HCT116 (cell line): ENCODE measurements at regions not wholly inside any gene's neighbourhood (a gene's known extent, or its start where the extent isn't known, plus 50 kb on each side); places are given as distances from the start of the nearest gene placed in this dataset.

Source experiments
- ATAC-seq: fragments of 200-7000 bp; cut with Tn5 transposase; 2 replicates; pipeline ENCODE4 v1.9.1; 2020; ENCODE audit warnings: mild to moderate bottlenecking, moderate library complexity
- BruUV-seq: library from RNA; stranded (reverse); fragments of 400-500 nt; replicated peaks from 2 replicates; lab custom pipeline; 2021; lab: Mats Ljungman, UMichigan
- CTCF ChIA-PET: fragments of 300-600 bp; sonication (Branson Sonifier 250); formaldehyde crosslinking; loops from one replicate; lab custom pipeline; 2021; ENCODE audit warnings: antibody characterized with exemption; lab: Charles Lee
- POLR2A ChIA-PET: fragments of 300-600, 350-600 bp; sonication (Branson Sonifier 250); formaldehyde crosslinking; loops from one replicate; lab custom pipeline; 2021; ENCODE audit warnings: antibody characterized with exemption; lab: Charles Lee
- RAD21 ChIA-PET, 2 experiments: fragments of 300-600 bp; sonication (Branson Sonifier 250); formaldehyde crosslinking; loops; one replicate each; lab custom pipeline; 2023; ENCODE audit warnings: low total read pairs in 2 of 2; ENCODE audit not compliant: uncharacterized antibody in 2 of 2, unreplicated experiment in 2 of 2, low non-redundant PET in 1 of 2; lab: Charles Lee
- DNase-seq: peaks from one replicate; pipeline ENCODE4 v3.0.0-alpha.2; 2010; ENCODE audit warnings: low read depth, low spot score
- H2AFZ ChIP-seq: fragments of 200-600 bp; shearing (Covaris generic), sonication (generic); 2 replicates; pipeline ENCODE4 v1.6.1; 2017; ENCODE audit warnings: low read depth, mixed run types, mixed read lengths, antibody characterized with exemption, low read length; ENCODE audit not compliant: poor library complexity, severe bottlenecking
- H3K27ac ChIP-seq: 2 replicates; pipeline ENCODE4 v1.5.1; 2012; ENCODE audit warnings: low read depth, low read length
- H3K27me3 ChIP-seq: fragments of 200-600 bp; sonication (generic); 2 replicates; pipeline ENCODE4 v1.6.1; 2016; ENCODE audit warnings: mixed run types, low read length, mixed read lengths; ENCODE audit not compliant: insufficient read depth
- H3K36me3 ChIP-seq, 2 experiments: fragments of 200-500 bp in 1 of 2; fragments of 200-600 bp in 1 of 2; sonication (Bioruptor generic) in 1 of 2; sonication (generic) in 1 of 2; 2 replicates each; pipeline versions ENCODE4 v1.5.1 to v1.6.1; 2014 to 2016; ENCODE audit warnings: low read length in 2 of 2, inconsistent platforms in 1 of 2, mixed read lengths in 1 of 2, mixed run types in 1 of 2; ENCODE audit not compliant: insufficient read depth in 2 of 2, control insufficient read depth in 1 of 2
- H3K4me1 ChIP-seq, 2 experiments: fragments of 200-600 bp in 1 of 2; sonication (generic) in 1 of 2; 2 replicates each; pipeline versions ENCODE4 v1.5.1 to v1.6.1; 2012 to 2017; ENCODE audit warnings: low read length in 2 of 2, inconsistent platforms in 1 of 2, mild to moderate bottlenecking in 1 of 2, mixed read lengths in 1 of 2, mixed run types in 1 of 2, moderate library complexity in 1 of 2; ENCODE audit not compliant: insufficient read depth in 2 of 2, control insufficient read depth in 1 of 2
- H3K4me2 ChIP-seq: fragments of 200-600 bp; sonication (generic); 2 replicates; pipeline ENCODE4 v1.6.1; 2017; ENCODE audit warnings: mixed run types, low read length, mixed read lengths
- H3K4me3 ChIP-seq, 2 experiments: fragments of 200-600 bp in 1 of 2; sonication (generic) in 1 of 2; replicated peaks in 1 of 2; 2 replicates each; pipeline ENCODE4 v1.5.1; 2011 to 2016; ENCODE audit warnings: low read length in 2 of 2, control low read depth in 1 of 2, low read depth in 1 of 2, mild to moderate bottlenecking in 1 of 2, mixed read lengths in 1 of 2, mixed run types in 1 of 2
- H3K79me2 ChIP-seq: fragments of 200-600 bp; sonication (generic); 2 replicates; pipeline ENCODE4 v1.6.1; 2017; ENCODE audit warnings: mild to moderate bottlenecking, mixed run types, low read length, moderate library complexity, mixed read lengths; ENCODE audit not compliant: insufficient read depth
- H3K9ac ChIP-seq: fragments of 200-600 bp; sonication (generic); 2 replicates; pipeline ENCODE4 v1.6.1; 2016; ENCODE audit warnings: low read length, mixed read lengths
- H3K9me2 ChIP-seq: fragments of 200-600 bp; sonication (generic), shearing (Covaris generic); 2 replicates; pipeline ENCODE4 v1.6.1; 2017; ENCODE audit warnings: mixed run types, mild to moderate bottlenecking, moderate library complexity; ENCODE audit not compliant: insufficient read depth
- H3K9me3 ChIP-seq, 2 experiments: fragments of 200-500 bp in 1 of 2; fragments of 200-600 bp in 1 of 2; sonication (Bioruptor generic) in 1 of 2; sonication (generic) in 1 of 2; 2 replicates each; pipeline ENCODE4 v1.6.1; 2014 to 2017; ENCODE audit warnings: low read length in 2 of 2, mixed read lengths in 2 of 2, inconsistent platforms in 1 of 2, low read depth in 1 of 2, mild to moderate bottlenecking in 1 of 2, mixed run types in 1 of 2, moderate library complexity in 1 of 2; ENCODE audit not compliant: control insufficient read depth in 1 of 2, insufficient read depth in 1 of 2
- H4K20me1 ChIP-seq: fragments of 200-600 bp; sonication (generic), shearing (Covaris generic); 2 replicates; pipeline ENCODE4 v1.6.1; 2017; ENCODE audit warnings: mixed run types, mild to moderate bottlenecking, moderate library complexity; ENCODE audit not compliant: insufficient read depth
- ATF3 ChIP-seq: IDR thresholded peaks from 2 replicates; pipeline ENCODE4 v1.6.1; 2012
- CBX3 ChIP-seq: IDR thresholded peaks from 2 replicates; pipeline ENCODE4 v1.6.1; 2012; ENCODE audit warnings: low read depth
- CEBPB ChIP-seq: IDR thresholded peaks from 2 replicates; pipeline ENCODE4 v1.6.1; 2012; ENCODE audit warnings: low read depth
- CTCF ChIP-seq, 3 experiments: fragments of 200-600 bp in 1 of 3; sonication (generic) in 1 of 3; IDR thresholded peaks in 2 of 3; conservative IDR thresholded peaks in 1 of 3; 2 replicates each; pipeline ENCODE4 v1.5.1; 2012 to 2017; ENCODE audit warnings: low read depth in 2 of 3, low read length in 2 of 3, antibody characterized with exemption in 1 of 3, borderline replicate concordance in 1 of 3, control low read depth in 1 of 3, mild to moderate bottlenecking in 1 of 3, mixed read lengths in 1 of 3, mixed run types in 1 of 3, moderate library complexity in 1 of 3; ENCODE audit not compliant: insufficient read depth in 1 of 3
- EGR1 ChIP-seq: IDR thresholded peaks from 2 replicates; pipeline ENCODE4 v1.6.1; 2012; ENCODE audit warnings: low read depth
- ELF1 ChIP-seq: IDR thresholded peaks from 2 replicates; pipeline ENCODE4 v1.6.1; 2012; ENCODE audit warnings: low read depth, borderline replicate concordance
- EZH2phosphoT487 ChIP-seq: fragments of 200-600 bp; IDR thresholded peaks from 2 replicates; pipeline ENCODE4 v1.6.1; 2018; ENCODE audit warnings: antibody characterized with exemption, borderline replicate concordance
- FOSL1 ChIP-seq: IDR thresholded peaks from 2 replicates; pipeline ENCODE4 v1.6.1; 2012; ENCODE audit warnings: low read depth
- JUND ChIP-seq: IDR thresholded peaks from 2 replicates; pipeline ENCODE4 v1.6.1; 2012
- MAX ChIP-seq: IDR thresholded peaks from 2 replicates; pipeline ENCODE4 v1.6.1; 2012
- POLR2AphosphoS5 ChIP-seq: IDR thresholded peaks from 2 replicates; pipeline ENCODE4 v1.6.1; 2011; ENCODE audit warnings: mild to moderate bottlenecking, low read depth, low read length, moderate library complexity
- RAD21 ChIP-seq: IDR thresholded peaks from 2 replicates; pipeline ENCODE4 v1.6.1; 2012; ENCODE audit warnings: low read depth, mild to moderate bottlenecking
- REST ChIP-seq: IDR thresholded peaks from 2 replicates; pipeline ENCODE4 v1.6.1; 2012; ENCODE audit warnings: low read depth
- SIN3A ChIP-seq: IDR thresholded peaks from 2 replicates; pipeline ENCODE4 v1.6.1; 2012; ENCODE audit warnings: low read depth
- SRF ChIP-seq: IDR thresholded peaks from 2 replicates; pipeline ENCODE4 v1.6.1; 2012; ENCODE audit warnings: low read depth
- TCF7L2 ChIP-seq: IDR thresholded peaks from 2 replicates; pipeline ENCODE4 v1.7.0; 2011; ENCODE audit warnings: borderline replicate concordance, inconsistent platforms; ENCODE audit not compliant: insufficient read depth, insufficient read length; ENCODE audit errors: extremely low read depth
- YY1 ChIP-seq: IDR thresholded peaks from 2 replicates; pipeline ENCODE4 v1.6.1; 2011; ENCODE audit warnings: low read length, low read depth, moderate library complexity, mild to moderate bottlenecking; ENCODE audit not compliant: insufficient replicate concordance; ENCODE audit errors: extremely low read depth
- ZBTB33 ChIP-seq: IDR thresholded peaks from 2 replicates; pipeline ENCODE4 v1.6.1; 2011; ENCODE audit warnings: mild to moderate bottlenecking, low read length, moderate library complexity; ENCODE audit not compliant: insufficient replicate concordance; ENCODE audit errors: extremely low read depth
- ZFX ChIP-seq: fragments of 450-650 bp; IDR thresholded peaks from 2 replicates; pipeline ENCODE4 v1.6.1; 2017
- ZNF274 ChIP-seq: fragments of 200-500 bp; sonication (Bioruptor generic); IDR thresholded peaks from 2 replicates; pipeline ENCODE4 v1.6.1; 2014; ENCODE audit warnings: mild to moderate bottlenecking, low read depth, low read length, inconsistent platforms
- intact Hi-C: fragments of 100-400 bp; cut with micrococcal nuclease; formaldehyde crosslinking; loops from 2 replicates; pipeline ENCODE4 v1.10.0; 2022

GRCh38 chr11:10360835-10361234 lies 56.0 kb downstream of the ADM start:
- H3K4me1 ChIP-seq = peaks cover 0 to 2% of the 10 kb centered on the region in 2 experiments; a peak in 2 of 4 replicates
- ChIA-PET RAD21 (no interaction called here), CTCF (interaction anchor here (0.7 kb wide), 1 partner anchor 89 kb away, joined by 3 read pairs; no protein-coding TSS in a partner anchor), POLR2A (interaction anchor here (1.4 kb wide), 1 partner anchor 56 kb away, joined by 9 read pairs; the partner anchor contains the start of gene ADM)
- no peak overlapping the region for H3K4me3 ChIP-seq
- H2AFZ ChIP-seq = no peak overlapping the region
- no peak for ATAC-seq
- no peaks in the 10 kb centered on the region for H3K9me3 ChIP-seq
- TF ChIP-seq EGR1 = no peak
- TF ChIP-seq FOSL1 = no peak
- no peak for TF ChIP-seq RAD21
- no peak for TF ChIP-seq TCF7L2
- no peak for TF ChIP-seq CEBPB
- no peak for TF ChIP-seq SIN3A
- TF ChIP-seq MAX = no peak
- TF ChIP-seq SRF = no peak
- no peak for TF ChIP-seq ZFX
- no peak for TF ChIP-seq POLR2AphosphoS5
- TF ChIP-seq EZH2phosphoT487 = no peak
- no peak for TF ChIP-seq ZNF274
- TF ChIP-seq YY1 = no peak
- no peak for TF ChIP-seq ZBTB33
- TF ChIP-seq ELF1 = no peak
- no peak for TF ChIP-seq CTCF (IDR thresholded peaks at IDR 0.05 in 2 of 3, conservative IDR thresholded peaks at IDR 0.05 in 1 of 3; ENCODE audit: borderline replicate concordance in 1 of 3, insufficient read depth in 1 of 3, low read depth in 2 of 3, low read length in 2 of 3)
- no peak for TF ChIP-seq ATF3
- no peak for TF ChIP-seq REST
- TF ChIP-seq CBX3 = no peak
- no peak for TF ChIP-seq JUND
- no peaks in the 10 kb centered on the region for H3K79me2 ChIP-seq
- H3K27ac ChIP-seq = no peak overlapping the region
- intact Hi-C loops = no loop called here
- no TSS peak for BruUV-seq
- H3K9me2 ChIP-seq = no peaks in the 10 kb centered on the region
- no peak for DNase-seq
- no peak overlapping the region for H3K9ac ChIP-seq
- H4K20me1 ChIP-seq = no peaks in the 10 kb centered on the region
- no peaks in the 10 kb centered on the region for H3K27me3 ChIP-seq
- H3K4me2 ChIP-seq = no peak overlapping the region
- no peaks in the 10 kb centered on the region for H3K36me3 ChIP-seq
